PC-3 (cell line): ENCODE measurements at regions not wholly inside any gene's neighbourhood (a gene's known extent, or its start where the extent isn't known, plus 50 kb on each side); places are given as distances from the start of the nearest gene placed in this dataset.

Source experiments
- EZH2 ChIP-seq: fragments of 300-600 bp; sonication (generic); IDR thresholded peaks from one replicate; pipeline ENCODE4 v1.6.1; 2017; ENCODE audit warnings: antibody characterized with exemption, mild to moderate bottlenecking, low read length; ENCODE audit not compliant: unreplicated experiment
- TF ChIP-seq, protein P1 (sequence below): fragments of 300-600 bp; sonication (generic); conservative IDR thresholded peaks from 2 replicates; pipeline ENCODE4 v1.5.1; 2017; ENCODE audit warnings: antibody characterized with exemption, low read depth, mild to moderate bottlenecking, low read length

DNA sequence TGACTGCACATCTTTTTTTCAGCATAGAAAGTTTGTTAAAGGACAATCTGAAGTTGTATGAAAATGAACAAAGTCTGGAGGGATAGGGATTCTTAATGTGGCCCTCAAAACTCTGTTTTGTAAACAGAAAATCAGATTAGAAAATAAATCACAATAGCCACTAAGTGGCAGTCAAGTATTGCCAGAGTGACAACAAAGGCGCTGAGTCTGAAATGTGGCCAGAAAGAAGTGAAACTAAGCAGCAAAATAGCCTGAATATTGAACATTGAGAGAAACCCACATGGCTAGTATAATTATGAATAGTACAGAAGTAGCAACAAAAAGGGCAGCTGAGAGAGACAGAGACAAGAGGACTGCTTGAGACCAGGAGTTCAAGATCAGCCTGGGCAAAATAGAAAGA is 81.1 kb upstream of the CT45A1 start:
- TF ChIP-seq, protein P1, sequence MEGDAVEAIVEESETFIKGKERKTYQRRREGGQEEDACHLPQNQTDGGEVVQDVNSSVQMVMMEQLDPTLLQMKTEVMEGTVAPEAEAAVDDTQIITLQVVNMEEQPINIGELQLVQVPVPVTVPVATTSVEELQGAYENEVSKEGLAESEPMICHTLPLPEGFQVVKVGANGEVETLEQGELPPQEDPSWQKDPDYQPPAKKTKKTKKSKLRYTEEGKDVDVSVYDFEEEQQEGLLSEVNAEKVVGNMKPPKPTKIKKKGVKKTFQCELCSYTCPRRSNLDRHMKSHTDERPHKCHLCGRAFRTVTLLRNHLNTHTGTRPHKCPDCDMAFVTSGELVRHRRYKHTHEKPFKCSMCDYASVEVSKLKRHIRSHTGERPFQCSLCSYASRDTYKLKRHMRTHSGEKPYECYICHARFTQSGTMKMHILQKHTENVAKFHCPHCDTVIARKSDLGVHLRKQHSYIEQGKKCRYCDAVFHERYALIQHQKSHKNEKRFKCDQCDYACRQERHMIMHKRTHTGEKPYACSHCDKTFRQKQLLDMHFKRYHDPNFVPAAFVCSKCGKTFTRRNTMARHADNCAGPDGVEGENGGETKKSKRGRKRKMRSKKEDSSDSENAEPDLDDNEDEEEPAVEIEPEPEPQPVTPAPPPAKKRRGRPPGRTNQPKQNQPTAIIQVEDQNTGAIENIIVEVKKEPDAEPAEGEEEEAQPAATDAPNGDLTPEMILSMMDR, result peak; percentile 36
- TF ChIP-seq EZH2, result no peak
